Neural cell (in vitro differentiated cells): ENCODE measurements at regions not wholly inside any gene's neighbourhood (a gene's known extent, or its start where the extent isn't known, plus 50 kb on each side); places are given as distances from the start of the nearest gene placed in this dataset.

Experiments
- H2AFZ ChIP-seq: fragments of 200-600, 300-800 bp; sonication (generic), shearing (Covaris generic); 2 replicates; pipeline ENCODE4 v1.6.0; 2014; ENCODE audit warnings: low read depth, mild to moderate bottlenecking, antibody characterized with exemption, low read length, moderate library complexity
- H3F3A ChIP-seq: fragments of 200-600 bp; shearing (Covaris generic); 2 replicates; pipeline ENCODE4 v1.6.1; 2016; ENCODE audit warnings: mild to moderate bottlenecking, moderate library complexity, mixed read lengths, antibody characterized with exemption, low read length; ENCODE audit not compliant: insufficient read depth, poor library complexity, severe bottlenecking
- H3K27ac ChIP-seq: fragments of 200-600, 300-800 bp; sonication (generic), shearing (Covaris generic); 2 replicates; pipeline ENCODE4 v1.5.1; 2014; ENCODE audit warnings: mild to moderate bottlenecking, low read length, moderate library complexity
- H3K27me3 ChIP-seq: fragments of 300-800, 200-600 bp; sonication (generic), shearing (Covaris generic); 2 replicates; pipeline ENCODE4 v1.6.0; 2014; ENCODE audit warnings: mild to moderate bottlenecking, low read depth, low read length, moderate library complexity; ENCODE audit not compliant: insufficient read depth
- H3K36me3 ChIP-seq: fragments of 300-800, 200-600 bp; sonication (generic), shearing (Covaris generic); 2 replicates; pipeline ENCODE4 v1.5.1; 2014; ENCODE audit warnings: mild to moderate bottlenecking, antibody characterized with exemption, low read length, moderate library complexity; ENCODE audit not compliant: insufficient read depth
- H3K4me2 ChIP-seq: fragments of 300-800, 200-600 bp; sonication (generic), shearing (Covaris generic); 2 replicates; pipeline ENCODE4 v1.6.0; 2014; ENCODE audit warnings: mild to moderate bottlenecking, low read length
- H3K4me3 ChIP-seq: fragments of 300-800, 200-600 bp; sonication (generic), shearing (Covaris generic); 2 replicates; pipeline ENCODE4 v1.5.1; 2014; ENCODE audit warnings: mild to moderate bottlenecking, low read length, moderate library complexity
- H3K79me2 ChIP-seq: fragments of 200-600 bp; shearing (Covaris generic); replicated peaks from 2 replicates; pipeline ENCODE4 v1.6.0; 2014; ENCODE audit warnings: mild to moderate bottlenecking, low read length, moderate library complexity; ENCODE audit not compliant: insufficient read depth
- H3K9ac ChIP-seq: fragments of 300-800, 200-600 bp; sonication (generic), shearing (Covaris generic); 2 replicates; pipeline ENCODE4 v1.6.1; 2016; ENCODE audit warnings: mild to moderate bottlenecking, low read length, mixed read lengths
- H3K9me2 ChIP-seq: fragments of 200-600 bp; shearing (Covaris generic); 2 replicates; pipeline ENCODE4 v1.6.1; 2016; ENCODE audit warnings: mild to moderate bottlenecking, low read length, mixed read lengths; ENCODE audit not compliant: insufficient read depth
- H3K9me3 ChIP-seq: fragments of 200-600, 300-800 bp; sonication (generic), shearing (Covaris generic); 2 replicates; pipeline ENCODE4 v1.6.1; 2016; ENCODE audit warnings: mild to moderate bottlenecking, mixed run types, low read length, moderate library complexity, mixed read lengths
- H4K20me1 ChIP-seq: fragments of 200-600 bp; shearing (Covaris generic); 2 replicates; pipeline ENCODE4 v1.6.1; 2016; ENCODE audit warnings: mild to moderate bottlenecking, mixed run types; ENCODE audit not compliant: insufficient read depth
- EP300 ChIP-seq: fragments of 450-650 bp; conservative IDR thresholded peaks from 2 replicates; pipeline ENCODE4 v1.6.1; 2014; ENCODE audit warnings: antibody characterized with exemption, mild to moderate bottlenecking, moderate library complexity; ENCODE audit not compliant: poor library complexity, severe bottlenecking
- EZH2 ChIP-seq: fragments of 200-600, 300-800 bp; shearing (Covaris generic), sonication (generic); IDR thresholded peaks from 2 replicates; pipeline ENCODE4 v1.6.1; 2014; ENCODE audit warnings: antibody characterized with exemption, low read length, borderline replicate concordance, mild to moderate bottlenecking; ENCODE audit not compliant: insufficient read depth, poor library complexity, severe bottlenecking
- MXI1 ChIP-seq: fragments of 450-650 bp; conservative IDR thresholded peaks from 2 replicates; pipeline ENCODE4 v1.6.1; 2014; ENCODE audit warnings: antibody characterized with exemption, mild to moderate bottlenecking; ENCODE audit not compliant: poor library complexity, severe bottlenecking
- POLR2AphosphoS5 ChIP-seq: IDR thresholded peaks from 2 replicates; pipeline ENCODE4 v1.6.1; 2012
- RAD21 ChIP-seq: fragments of 450-650 bp; conservative IDR thresholded peaks from 2 replicates; pipeline ENCODE4 v1.6.1; 2014; ENCODE audit warnings: antibody characterized with exemption, mild to moderate bottlenecking, moderate library complexity
- SMC3 ChIP-seq: fragments of 450-650 bp; conservative IDR thresholded peaks from 2 replicates; pipeline ENCODE4 v1.6.1; 2014; ENCODE audit warnings: antibody characterized with exemption, mild to moderate bottlenecking, moderate library complexity; ENCODE audit not compliant: poor library complexity
- TAF1 ChIP-seq: IDR thresholded peaks from 2 replicates; pipeline ENCODE4 v1.6.1; 2012; ENCODE audit warnings: low read depth
- TF ChIP-seq, protein P1 (sequence below): fragments of 450-650 bp; IDR thresholded peaks from 2 replicates; pipeline ENCODE4 v1.5.1; 2014; ENCODE audit warnings: antibody characterized with exemption, mild to moderate bottlenecking, moderate library complexity; ENCODE audit not compliant: poor library complexity, severe bottlenecking
- TF ChIP-seq, protein P2 (sequence below): IDR thresholded peaks from 2 replicates; pipeline ENCODE4 v1.6.1; 2012; ENCODE audit warnings: borderline replicate concordance

DNA sequence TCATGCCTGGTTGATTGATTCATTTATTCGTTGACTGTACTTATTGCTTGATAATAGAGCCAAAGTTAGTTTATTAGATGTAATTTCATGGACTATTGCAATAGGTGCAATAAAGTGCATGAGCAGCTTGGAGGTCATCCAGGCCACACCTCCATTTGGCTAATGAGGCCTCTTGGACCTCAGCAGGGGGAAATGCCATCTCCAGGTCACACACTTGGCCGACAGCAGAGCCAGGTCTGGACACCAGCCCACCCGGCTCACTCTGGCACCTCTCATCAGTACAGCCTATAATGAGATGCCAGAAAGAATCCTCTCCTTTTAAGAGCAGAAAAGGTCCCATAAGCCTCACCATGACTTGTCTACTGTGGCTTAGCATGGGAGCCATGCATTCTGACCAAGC, 71.2 kb upstream of the AFF3 start:
- Histone ChIP-seq H3K36me3 (no peaks in the 10 kb centered on the region), H3K4me3 (no peak overlapping the region), H3K27me3 (no peaks in the 10 kb centered on the region), H4K20me1 (no peaks in the 10 kb centered on the region), H3K9ac (no peak overlapping the region), H3K4me2 (no peak overlapping the region), H3K27ac (no peak overlapping the region), H2AFZ (no peak overlapping the region), H3F3A (no peaks in the 10 kb centered on the region), H3K79me2 (no peaks in the 10 kb centered on the region), H3K9me2 (no peaks in the 10 kb centered on the region), H3K9me3 (no peaks in the 10 kb centered on the region)
- TF ChIP-seq EP300 (no peak), EZH2 (no peak), MXI1 (no peak), RAD21 (no peak), POLR2AphosphoS5 (no peak), SMC3 (no peak), TAF1 (no peak)
- TF ChIP-seq, protein P1, sequence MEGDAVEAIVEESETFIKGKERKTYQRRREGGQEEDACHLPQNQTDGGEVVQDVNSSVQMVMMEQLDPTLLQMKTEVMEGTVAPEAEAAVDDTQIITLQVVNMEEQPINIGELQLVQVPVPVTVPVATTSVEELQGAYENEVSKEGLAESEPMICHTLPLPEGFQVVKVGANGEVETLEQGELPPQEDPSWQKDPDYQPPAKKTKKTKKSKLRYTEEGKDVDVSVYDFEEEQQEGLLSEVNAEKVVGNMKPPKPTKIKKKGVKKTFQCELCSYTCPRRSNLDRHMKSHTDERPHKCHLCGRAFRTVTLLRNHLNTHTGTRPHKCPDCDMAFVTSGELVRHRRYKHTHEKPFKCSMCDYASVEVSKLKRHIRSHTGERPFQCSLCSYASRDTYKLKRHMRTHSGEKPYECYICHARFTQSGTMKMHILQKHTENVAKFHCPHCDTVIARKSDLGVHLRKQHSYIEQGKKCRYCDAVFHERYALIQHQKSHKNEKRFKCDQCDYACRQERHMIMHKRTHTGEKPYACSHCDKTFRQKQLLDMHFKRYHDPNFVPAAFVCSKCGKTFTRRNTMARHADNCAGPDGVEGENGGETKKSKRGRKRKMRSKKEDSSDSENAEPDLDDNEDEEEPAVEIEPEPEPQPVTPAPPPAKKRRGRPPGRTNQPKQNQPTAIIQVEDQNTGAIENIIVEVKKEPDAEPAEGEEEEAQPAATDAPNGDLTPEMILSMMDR, result no peak
- TF ChIP-seq, protein P2, sequence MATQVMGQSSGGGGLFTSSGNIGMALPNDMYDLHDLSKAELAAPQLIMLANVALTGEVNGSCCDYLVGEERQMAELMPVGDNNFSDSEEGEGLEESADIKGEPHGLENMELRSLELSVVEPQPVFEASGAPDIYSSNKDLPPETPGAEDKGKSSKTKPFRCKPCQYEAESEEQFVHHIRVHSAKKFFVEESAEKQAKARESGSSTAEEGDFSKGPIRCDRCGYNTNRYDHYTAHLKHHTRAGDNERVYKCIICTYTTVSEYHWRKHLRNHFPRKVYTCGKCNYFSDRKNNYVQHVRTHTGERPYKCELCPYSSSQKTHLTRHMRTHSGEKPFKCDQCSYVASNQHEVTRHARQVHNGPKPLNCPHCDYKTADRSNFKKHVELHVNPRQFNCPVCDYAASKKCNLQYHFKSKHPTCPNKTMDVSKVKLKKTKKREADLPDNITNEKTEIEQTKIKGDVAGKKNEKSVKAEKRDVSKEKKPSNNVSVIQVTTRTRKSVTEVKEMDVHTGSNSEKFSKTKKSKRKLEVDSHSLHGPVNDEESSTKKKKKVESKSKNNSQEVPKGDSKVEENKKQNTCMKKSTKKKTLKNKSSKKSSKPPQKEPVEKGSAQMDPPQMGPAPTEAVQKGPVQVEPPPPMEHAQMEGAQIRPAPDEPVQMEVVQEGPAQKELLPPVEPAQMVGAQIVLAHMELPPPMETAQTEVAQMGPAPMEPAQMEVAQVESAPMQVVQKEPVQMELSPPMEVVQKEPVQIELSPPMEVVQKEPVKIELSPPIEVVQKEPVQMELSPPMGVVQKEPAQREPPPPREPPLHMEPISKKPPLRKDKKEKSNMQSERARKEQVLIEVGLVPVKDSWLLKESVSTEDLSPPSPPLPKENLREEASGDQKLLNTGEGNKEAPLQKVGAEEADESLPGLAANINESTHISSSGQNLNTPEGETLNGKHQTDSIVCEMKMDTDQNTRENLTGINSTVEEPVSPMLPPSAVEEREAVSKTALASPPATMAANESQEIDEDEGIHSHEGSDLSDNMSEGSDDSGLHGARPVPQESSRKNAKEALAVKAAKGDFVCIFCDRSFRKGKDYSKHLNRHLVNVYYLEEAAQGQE, result no peak

DNA sequence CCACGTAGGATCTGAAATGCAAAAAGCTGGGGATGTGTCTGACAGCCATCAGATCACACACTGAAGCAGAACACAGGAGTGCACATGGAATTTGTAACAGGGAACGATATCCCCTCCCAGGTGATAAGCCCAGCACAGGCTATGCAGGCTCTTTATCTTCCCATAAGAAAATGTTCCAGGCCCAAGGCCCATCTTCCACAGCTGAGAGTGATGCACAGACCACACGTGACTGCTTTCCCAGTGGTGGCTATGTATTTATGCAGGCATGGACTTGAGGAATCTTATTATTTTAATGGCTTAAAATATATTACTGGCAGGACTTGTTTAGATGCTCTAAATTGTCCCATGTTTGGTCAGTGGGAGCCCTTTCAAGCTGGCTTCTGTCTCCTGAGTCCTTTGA, 70.5 kb upstream of the AFF3 start:
- Histone ChIP-seq H3F3A (no peaks in the 10 kb centered on the region), H3K36me3 (no peaks in the 10 kb centered on the region), H3K9ac (no peak overlapping the region), H3K4me3 (no peak overlapping the region), H4K20me1 (no peaks in the 10 kb centered on the region), H3K9me3 (no peaks in the 10 kb centered on the region), H3K27me3 (no peaks in the 10 kb centered on the region), H2AFZ (no peak overlapping the region), H3K4me2 (no peak overlapping the region), H3K9me2 (no peaks in the 10 kb centered on the region), H3K27ac (no peak overlapping the region), H3K79me2 (no peaks in the 10 kb centered on the region)
- TF ChIP-seq, protein P1, result no peak
- TF ChIP-seq TAF1 (no peak), SMC3 (no peak), MXI1 (no peak), EZH2 (no peak), POLR2AphosphoS5 (no peak), RAD21 (no peak), EP300 (no peak)
- TF ChIP-seq, protein P2, result no peak
